Adipocyte (in vitro differentiated cells): ENCODE measurements at regions not wholly inside any gene's neighbourhood (a gene's known extent, or its start where the extent isn't known, plus 50 kb on each side); places are given as distances from the start of the nearest gene placed in this dataset.

ENCODE experiments used
- DNase-seq: peaks from one replicate; pipeline ENCODE4 v3.0.0-alpha.2; 2015; ENCODE audit warnings: low read depth
- H3K27me3 ChIP-seq: replicated peaks from 2 replicates; pipeline ENCODE4 v1.7.0; 2013; ENCODE audit warnings: mild to moderate bottlenecking, low read length, moderate library complexity; ENCODE audit not compliant: control insufficient read depth, insufficient read depth
- H3K36me3 ChIP-seq: 2 replicates; pipeline ENCODE4 v1.7.0; 2013; ENCODE audit warnings: low read length, mild to moderate bottlenecking, moderate library complexity; ENCODE audit not compliant: control insufficient read depth, insufficient read depth, severe bottlenecking
- H3K4me1 ChIP-seq: 2 replicates; pipeline ENCODE4 v1.7.0; 2013; ENCODE audit warnings: mild to moderate bottlenecking, low read length, moderate library complexity; ENCODE audit not compliant: control insufficient read depth, insufficient read depth
- H3K4me3 ChIP-seq: 2 replicates; pipeline ENCODE4 v1.7.0; 2013; ENCODE audit warnings: mild to moderate bottlenecking, low read length, moderate library complexity
- H3K9ac ChIP-seq: 2 replicates; pipeline ENCODE4 v1.7.0; 2013; ENCODE audit warnings: mild to moderate bottlenecking, low read length, moderate library complexity
- H3K9me3 ChIP-seq: 2 replicates; pipeline ENCODE4 v1.7.0; 2013; ENCODE audit warnings: mild to moderate bottlenecking, low read length, moderate library complexity; ENCODE audit not compliant: control insufficient read depth

GRCh38 chr3:84742915-84743425 lies 215.8 kb upstream of the CADM2 start:
- Histone ChIP-seq H3K36me3 (no peaks in the 10 kb centered on the region), H3K9me3 (no peaks in the 10 kb centered on the region), H3K4me3 (no peak overlapping the region), H3K4me1 (no peaks in the 10 kb centered on the region), H3K9ac (no peak overlapping the region), H3K27me3 (no peaks in the 10 kb centered on the region)
- DNase-seq = no peak

GRCh38 chr3:84744130-84744529 lies 214.7 kb upstream of the CADM2 start:
- no peak overlapping the region for H3K9ac ChIP-seq
- no peaks in the 10 kb centered on the region for H3K36me3 ChIP-seq
- H3K4me3 ChIP-seq = no peak overlapping the region
- H3K27me3 ChIP-seq = no peaks in the 10 kb centered on the region
- DNase-seq = no peak
- no peaks in the 10 kb centered on the region for H3K9me3 ChIP-seq
- H3K4me1 ChIP-seq = no peaks in the 10 kb centered on the region

- H3K4me3 ChIP-seq = no peak overlapping the region
- H3K4me1 ChIP-seq = no peaks in the 10 kb centered on the region
- peaks cover 4% of the 10 kb centered on the region for H3K9me3 ChIP-seq
- H3K27me3 ChIP-seq = no peaks in the 10 kb centered on the region
- no peak overlapping the region for H3K9ac ChIP-seq
- no peaks in the 10 kb centered on the region for H3K36me3 ChIP-seq
- no peak for DNase-seq
Observed at GRCh38 chr3:84755860-84756259, 202.9 kb upstream of the CADM2 start.

- no peak overlapping the region for H3K9ac ChIP-seq
- no peaks in the 10 kb centered on the region for H3K36me3 ChIP-seq
- H3K4me1 ChIP-seq = no peaks in the 10 kb centered on the region
- DNase-seq = no peak
- no peaks in the 10 kb centered on the region for H3K27me3 ChIP-seq
- H3K9me3 ChIP-seq = no peaks in the 10 kb centered on the region
- H3K4me3 ChIP-seq = no peak overlapping the region
Observed at GRCh38 chr3:84759361-84759760, 199.4 kb upstream of the CADM2 start.

- no peaks in the 10 kb centered on the region for H3K4me1 ChIP-seq
Observed at GRCh38 chr3:84772841-84773240, 185.9 kb upstream of the CADM2 start.

GRCh38 chr3:84783281-84783680 lies 175.5 kb upstream of the CADM2 start:
- Histone ChIP-seq H3K9me3 (peaks cover 10% of the 10 kb centered on the region), H3K9ac (no peak overlapping the region), H3K36me3 (no peaks in the 10 kb centered on the region), H3K4me1 (no peaks in the 10 kb centered on the region), H3K27me3 (no peaks in the 10 kb centered on the region), H3K4me3 (no peak overlapping the region)
- no peak for DNase-seq

More at GRCh38 chr3:84772841-84773240, 185.9 kb upstream of the CADM2 start:
- no peak for DNase-seq
- no peaks in the 10 kb centered on the region for H3K36me3 ChIP-seq
- no peak overlapping the region for H3K4me3 ChIP-seq
- peaks cover 19% of the 10 kb centered on the region for H3K9me3 ChIP-seq
- no peaks in the 10 kb centered on the region for H3K27me3 ChIP-seq
- no peak overlapping the region for H3K9ac ChIP-seq

- no peaks in the 10 kb centered on the region for H3K27me3 ChIP-seq
- DNase-seq = no peak
- no peaks in the 10 kb centered on the region for H3K4me1 ChIP-seq
- peaks cover 3% of the 10 kb centered on the region for H3K9me3 ChIP-seq
- no peak overlapping the region for H3K4me3 ChIP-seq
- H3K9ac ChIP-seq = no peak overlapping the region
- no peaks in the 10 kb centered on the region for H3K36me3 ChIP-seq
Observed at GRCh38 chr3:84789961-84790360, 168.8 kb upstream of the CADM2 start.

- Histone ChIP-seq H3K36me3 (no peaks in the 10 kb centered on the region), H3K27me3 (no peaks in the 10 kb centered on the region), H3K9me3 (no peaks in the 10 kb centered on the region), H3K4me1 (no peaks in the 10 kb centered on the region), H3K9ac (no peak overlapping the region), H3K4me3 (no peak overlapping the region)
- DNase-seq = no peak
Observed at GRCh38 chr3:84806958-84807357, 151.8 kb upstream of the CADM2 start.

- Histone ChIP-seq H3K36me3 (no peaks in the 10 kb centered on the region), H3K9ac (no peak overlapping the region), H3K9me3 (no peaks in the 10 kb centered on the region), H3K27me3 (no peaks in the 10 kb centered on the region), H3K4me1 (no peaks in the 10 kb centered on the region), H3K4me3 (no peak overlapping the region)
- DNase-seq = no peak
Observed at GRCh38 chr3:84820126-84820525, 138.7 kb upstream of the CADM2 start.

- H3K9ac ChIP-seq = no peak overlapping the region
- no peaks in the 10 kb centered on the region for H3K4me1 ChIP-seq
- no peaks in the 10 kb centered on the region for H3K36me3 ChIP-seq
- H3K9me3 ChIP-seq = no peaks in the 10 kb centered on the region
- no peaks in the 10 kb centered on the region for H3K27me3 ChIP-seq
- no peak for DNase-seq
- no peak overlapping the region for H3K4me3 ChIP-seq
Observed at GRCh38 chr3:84820906-84821305, 137.9 kb upstream of the CADM2 start.

- Histone ChIP-seq H3K4me1 (no peaks in the 10 kb centered on the region), H3K9me3 (no peaks in the 10 kb centered on the region), H3K36me3 (no peaks in the 10 kb centered on the region), H3K9ac (no peak overlapping the region), H3K4me3 (no peak overlapping the region), H3K27me3 (no peaks in the 10 kb centered on the region)
- no peak for DNase-seq
Observed at GRCh38 chr3:84825817-84826216, 133.0 kb upstream of the CADM2 start.

- Histone ChIP-seq H3K4me3 (no peak overlapping the region), H3K36me3 (no peaks in the 10 kb centered on the region), H3K9ac (no peak overlapping the region), H3K9me3 (no peaks in the 10 kb centered on the region), H3K27me3 (no peaks in the 10 kb centered on the region), H3K4me1 (no peaks in the 10 kb centered on the region)
- DNase-seq = no peak
Observed at GRCh38 chr3:84830476-84830875, 128.3 kb upstream of the CADM2 start.
